GM12878 (cell line): ENCODE measurements at regions not wholly inside any gene's neighbourhood (a gene's known extent, or its start where the extent isn't known, plus 50 kb on each side); places are given as distances from the start of the nearest gene placed in this dataset.

Experiments used
- CBX3 ChIP-seq: fragments of 200-600 bp; sonication (generic); IDR thresholded peaks from 2 replicates; pipeline ENCODE4 v1.6.1; 2016; ENCODE audit warnings: low read depth, borderline replicate concordance
- CTCF ChIP-seq, 3 experiments: IDR thresholded peaks in 2 of 3; conservative IDR thresholded peaks in 1 of 3; 2 replicates each; pipeline ENCODE4 v1.5.1; 2011; ENCODE audit warnings: low read depth in 3 of 3, low read length in 3 of 3, mild to moderate bottlenecking in 3 of 3, control low read depth in 2 of 3, moderate library complexity in 2 of 3, inconsistent platforms in 1 of 3, mixed read lengths in 1 of 3; ENCODE audit not compliant: control insufficient read depth in 2 of 3, insufficient read depth in 1 of 3; ENCODE audit errors: extremely low read depth in 1 of 3
- EZH2 ChIP-seq: IDR thresholded peaks from 2 replicates; pipeline ENCODE4 v1.6.1; 2012; ENCODE audit warnings: low read depth, mild to moderate bottlenecking, control low read depth, inconsistent platforms, low read length, borderline replicate concordance; ENCODE audit not compliant: control insufficient read depth
- MAX ChIP-seq: IDR thresholded peaks from 2 replicates; pipeline ENCODE4 v1.6.1; 2012; ENCODE audit warnings: low read depth, low read length, improper control_type of control experiment
- MEF2A ChIP-seq: IDR thresholded peaks from 2 replicates; pipeline ENCODE4 v1.6.1; 2011; ENCODE audit warnings: low read depth, mild to moderate bottlenecking, low read length, moderate library complexity; ENCODE audit not compliant: insufficient read depth
- NR2C1 ChIP-seq: fragments of 450-650 bp; IDR thresholded peaks from 2 replicates; pipeline ENCODE4 v1.6.1; 2017; ENCODE audit warnings: antibody characterized with exemption, mild to moderate bottlenecking, moderate library complexity
- PAX5 ChIP-seq: IDR thresholded peaks from 2 replicates; pipeline ENCODE4 v1.6.1; 2011; ENCODE audit warnings: low read depth, low read length, borderline replicate concordance
- POLR2A ChIP-seq: IDR thresholded peaks from 2 replicates; pipeline ENCODE4 v1.6.1; 2011; ENCODE audit warnings: low read depth, mild to moderate bottlenecking, low read length
- RAD21 ChIP-seq: IDR thresholded peaks from 2 replicates; pipeline ENCODE4 v1.6.1; 2011; ENCODE audit warnings: mild to moderate bottlenecking, low read depth, low read length, moderate library complexity; ENCODE audit not compliant: insufficient read depth
- ZBTB33 ChIP-seq: fragments of 450-650 bp; IDR thresholded peaks from 2 replicates; pipeline ENCODE4 v1.6.1; 2017; ENCODE audit warnings: mild to moderate bottlenecking

- no peak for TF ChIP-seq POLR2A
- no peak for TF ChIP-seq CBX3
- no peak for TF ChIP-seq CTCF (IDR thresholded peaks at IDR 0.05 in 2 of 3, conservative IDR thresholded peaks at IDR 0.05 in 1 of 3; ENCODE audit: control insufficient read depth in 2 of 3, extremely low read depth in 1 of 3, insufficient read depth in 1 of 3, low read depth in 3 of 3, low read length in 3 of 3)
- no peak for TF ChIP-seq EZH2
- no peak for TF ChIP-seq MEF2A
- no peak for TF ChIP-seq MAX
- no peak for TF ChIP-seq PAX5
- TF ChIP-seq NR2C1: no peak
- TF ChIP-seq RAD21: no peak
- no peak for TF ChIP-seq ZBTB33
These were observed 128.7 kb upstream of the TANK start for GRCh38 chr2:161031511-161031910.
